Activated CD8-positive, alpha-beta memory T cell treated with anti-CD3 and anti-CD28 coated beads for 36 hours (primary cell): ENCODE measurements at regions not wholly inside any gene's neighbourhood (a gene's known extent, or its start where the extent isn't known, plus 50 kb on each side); places are given as distances from the start of the nearest gene placed in this dataset.

ENCODE experiments used
- CTCF ChIA-PET: fragments of 350-600 bp; sonication (Branson Sonifier 250); formaldehyde crosslinking; loops from one replicate; lab custom pipeline; 2021; ENCODE audit warnings: antibody characterized with exemption; lab: Charles Lee
- POLR2A ChIA-PET: fragments of 350-600 bp; sonication (Branson Sonifier 250); formaldehyde crosslinking; loops from one replicate; lab custom pipeline; 2021; ENCODE audit warnings: antibody characterized with exemption; lab: Charles Lee

DNA sequence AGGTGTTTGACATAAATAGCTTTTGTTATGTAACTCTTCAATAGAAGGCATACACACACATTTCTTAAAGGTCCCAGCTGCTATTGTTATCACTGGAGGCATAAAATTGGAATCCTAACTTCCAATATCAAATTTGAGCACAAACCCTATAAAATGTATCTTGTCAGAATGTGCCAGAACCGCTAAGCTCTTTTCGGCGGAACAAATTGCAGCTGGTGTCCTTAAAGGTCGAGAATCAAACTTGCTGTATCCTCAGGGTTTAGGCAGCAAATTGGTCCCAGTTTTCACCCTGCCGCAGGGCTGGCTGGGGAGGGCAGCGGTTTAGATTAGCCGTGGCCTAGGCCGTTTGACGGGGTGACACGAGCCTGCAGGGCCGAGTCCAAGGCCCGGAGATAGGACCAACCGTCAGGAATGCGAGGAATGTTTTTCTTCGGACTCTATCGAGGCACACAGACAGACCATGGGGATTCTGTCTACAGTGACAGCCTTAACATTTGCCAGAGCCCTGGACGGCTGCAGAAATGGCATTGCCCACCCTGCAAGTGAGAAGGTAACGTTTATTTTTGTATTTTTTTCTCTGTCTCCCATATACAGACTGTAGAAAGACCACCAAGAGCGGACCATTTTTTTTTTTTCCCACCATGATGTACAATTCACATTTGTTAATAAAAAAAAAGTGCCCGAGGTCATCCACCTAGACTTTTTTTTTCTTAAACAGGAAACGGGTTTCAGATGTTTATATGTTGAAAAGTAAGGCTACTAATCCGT, 297.1 kb downstream of the IRF8 start:
- POLR2A ChIA-PET = no interaction called here
- CTCF ChIA-PET = no interaction called here

DNA sequence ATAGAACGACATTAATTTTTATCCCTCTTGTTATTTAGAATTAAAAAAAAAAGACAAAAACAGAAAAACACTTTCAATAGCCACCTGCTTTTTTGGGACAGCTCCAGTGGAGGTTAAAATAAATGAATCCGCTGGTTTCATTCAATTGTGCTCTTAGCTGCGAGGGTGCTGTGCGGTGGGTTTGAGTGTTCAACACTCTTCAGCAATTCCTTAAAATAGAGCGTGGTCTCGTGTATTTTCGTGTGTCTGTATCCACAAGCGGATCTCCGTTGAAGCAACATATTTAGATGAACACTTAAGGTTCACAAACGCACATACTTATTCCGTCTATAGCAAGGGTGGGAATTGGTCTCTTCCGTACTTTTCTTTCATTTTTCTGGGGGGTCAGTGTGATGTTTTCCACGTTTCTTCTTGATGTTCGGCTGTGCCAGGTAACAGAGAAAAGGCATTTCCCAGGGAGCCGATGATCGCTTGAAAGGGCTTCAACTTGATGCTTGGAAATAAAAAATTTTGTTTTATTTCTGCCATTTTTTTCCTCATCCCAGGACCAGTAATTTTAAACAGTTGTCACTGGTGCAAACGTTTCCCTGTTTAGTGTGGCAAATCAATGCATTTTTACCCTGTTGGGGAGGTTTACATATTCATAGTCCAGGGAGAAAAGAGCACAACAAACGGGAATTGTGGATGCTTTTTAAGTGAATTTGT, 297.9 kb downstream of the IRF8 start:
- CTCF ChIA-PET = no interaction called here
- POLR2A ChIA-PET = no interaction called here

DNA sequence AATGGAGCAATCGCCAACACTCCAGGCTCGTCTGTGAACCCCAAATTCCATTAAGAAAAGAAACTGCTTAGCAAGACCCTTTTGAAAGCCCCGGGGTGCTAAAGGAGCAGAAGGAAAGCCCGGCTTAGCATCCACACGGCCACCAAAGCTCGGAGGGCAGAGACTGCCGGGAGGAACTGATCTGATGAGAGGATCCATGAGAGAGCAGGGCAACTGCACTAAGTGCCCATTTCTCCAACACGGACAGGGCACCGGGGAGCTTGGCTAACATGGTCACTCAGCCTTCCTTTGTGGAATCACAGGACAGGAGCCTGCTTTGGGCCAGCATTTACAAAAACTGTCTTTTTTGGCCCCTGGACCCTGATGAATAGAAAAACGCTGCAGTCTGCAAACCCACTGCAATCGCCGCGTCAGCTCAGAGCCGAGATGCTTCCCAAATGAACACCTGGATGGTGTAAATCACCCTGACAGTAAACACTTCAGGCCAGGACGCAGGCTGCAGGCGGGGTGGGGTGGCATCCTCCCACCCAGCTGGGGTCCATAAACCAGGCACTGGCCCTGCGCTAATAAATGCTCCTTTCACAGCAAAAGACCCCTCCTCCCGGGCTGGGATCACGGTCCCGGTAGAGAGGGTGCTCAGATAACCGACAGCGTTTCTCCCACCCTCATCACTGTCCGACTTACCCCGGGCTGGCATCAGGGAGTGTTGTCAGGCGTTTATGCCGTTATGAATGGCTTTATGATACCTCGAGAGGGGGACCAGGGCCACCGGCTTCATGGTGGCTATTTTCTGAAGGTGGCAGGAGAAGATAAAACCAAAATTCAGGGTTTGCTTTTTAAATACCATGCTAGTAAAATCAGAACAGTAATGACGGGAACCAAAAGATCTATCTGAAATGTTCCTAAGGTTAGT, 299.5 kb downstream of the IRF8 start:
- ChIA-PET CTCF (no interaction called here), POLR2A (no interaction called here)

DNA sequence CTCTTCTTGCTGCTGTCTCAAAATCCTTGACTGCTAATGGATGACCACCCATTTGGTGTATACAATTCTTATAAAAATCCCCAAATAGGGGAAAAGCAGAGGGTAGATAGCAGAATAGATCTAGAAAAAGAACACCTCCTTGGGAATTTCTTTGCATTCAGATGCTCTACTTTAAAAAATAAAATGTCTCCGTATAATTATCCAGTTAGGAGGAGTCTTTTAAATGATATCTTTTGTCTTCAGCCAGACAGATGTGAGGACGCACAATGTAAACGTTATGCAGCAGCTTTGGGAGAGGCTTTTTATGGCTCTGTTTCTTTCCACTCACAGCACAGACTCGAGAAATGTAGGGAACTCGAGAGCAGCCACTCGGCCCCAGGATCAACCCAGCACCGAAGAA, 300.2 kb downstream of the IRF8 start:
- CTCF ChIA-PET = no interaction called here
- POLR2A ChIA-PET = no interaction called here

DNA sequence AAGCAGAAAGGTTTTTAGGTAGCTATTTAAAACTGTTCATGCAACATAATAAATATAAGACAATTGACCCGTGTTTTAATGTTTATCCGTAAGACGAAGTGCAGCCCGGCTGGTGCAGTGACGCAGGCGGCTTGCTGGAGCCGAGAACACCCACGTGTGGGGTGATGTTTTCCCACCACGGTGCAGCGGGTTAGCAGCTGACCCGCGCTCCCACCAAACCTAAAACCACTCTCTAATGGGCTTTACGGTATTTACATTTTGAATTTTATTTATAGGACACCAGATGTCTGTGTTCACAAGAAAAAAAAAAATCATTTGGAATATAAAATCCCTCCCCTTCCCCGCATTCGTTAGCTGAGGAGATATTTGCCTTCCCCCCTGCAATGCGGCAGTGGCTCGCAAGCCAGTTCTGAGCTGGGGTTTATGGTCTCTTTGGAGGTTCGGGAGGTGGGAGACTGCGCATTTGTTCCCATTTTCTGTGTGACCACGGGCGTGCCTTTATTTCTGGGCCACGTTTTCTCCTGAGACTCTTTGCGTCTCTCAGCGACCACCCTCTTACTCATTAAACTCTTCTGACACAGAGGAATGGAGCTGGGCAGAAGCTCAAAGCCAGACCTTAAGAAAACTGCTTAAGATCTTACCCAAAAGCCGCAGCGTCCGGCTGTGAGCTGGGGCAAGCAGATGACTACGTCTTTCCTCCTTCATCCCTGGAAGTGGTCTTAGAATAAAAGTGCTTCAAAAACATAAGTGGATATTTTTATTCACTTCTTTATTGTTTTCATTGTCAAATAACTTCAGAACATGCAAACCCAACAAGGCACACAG, 301.1 kb downstream of the IRF8 start:
- ChIA-PET CTCF (no interaction called here), POLR2A (interaction anchor here (0.6 kb wide), 1 partner anchor 381 kb away, joined by 4 read pairs; no protein-coding TSS in a partner anchor)

DNA sequence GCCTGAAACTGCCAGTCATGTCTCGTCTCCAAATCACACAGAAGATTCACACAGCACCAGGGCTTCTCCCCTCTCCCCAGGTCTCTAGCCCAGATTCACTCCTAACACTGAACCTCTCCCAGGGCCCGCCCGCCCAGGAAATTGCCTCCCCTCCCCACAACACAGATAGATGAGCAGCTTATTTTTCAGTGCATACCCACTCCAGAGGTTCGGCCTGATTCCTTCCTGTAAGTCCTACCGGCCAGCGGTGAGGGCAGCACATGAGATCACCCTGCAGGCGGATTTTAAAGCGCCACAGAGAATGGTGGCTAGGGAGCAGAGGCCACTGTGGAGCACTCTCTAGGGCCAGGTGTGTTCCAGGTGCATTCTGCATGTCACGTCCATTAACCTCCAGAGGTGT, 301.8 kb downstream of the IRF8 start:
- ChIA-PET CTCF (no interaction called here), POLR2A (interaction anchor here (0.6 kb wide), 1 partner anchor 382 kb away, joined by 4 read pairs; no protein-coding TSS in a partner anchor)

DNA sequence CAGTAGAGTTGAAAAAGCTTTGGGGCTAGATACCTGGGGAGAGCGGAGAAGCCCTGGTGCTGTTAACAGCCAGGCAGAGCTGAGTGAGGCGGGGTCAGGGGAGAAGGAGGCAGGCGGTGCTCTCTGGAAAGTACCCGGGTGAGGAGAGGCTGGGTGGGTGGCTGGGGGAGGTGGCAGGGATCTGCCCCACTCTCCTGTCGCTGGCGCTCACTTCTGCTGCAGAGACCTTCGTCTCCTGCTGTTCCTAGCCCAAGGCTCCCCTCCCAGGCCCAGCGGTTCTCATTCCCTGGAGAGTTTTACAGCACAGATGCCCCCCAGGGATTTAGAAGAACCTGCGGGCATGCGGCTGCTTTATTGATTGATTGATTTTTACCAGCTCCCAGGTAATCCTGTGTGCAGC, 302.8 kb downstream of the IRF8 start:
- ChIA-PET CTCF (no interaction called here), POLR2A (no interaction called here)

DNA sequence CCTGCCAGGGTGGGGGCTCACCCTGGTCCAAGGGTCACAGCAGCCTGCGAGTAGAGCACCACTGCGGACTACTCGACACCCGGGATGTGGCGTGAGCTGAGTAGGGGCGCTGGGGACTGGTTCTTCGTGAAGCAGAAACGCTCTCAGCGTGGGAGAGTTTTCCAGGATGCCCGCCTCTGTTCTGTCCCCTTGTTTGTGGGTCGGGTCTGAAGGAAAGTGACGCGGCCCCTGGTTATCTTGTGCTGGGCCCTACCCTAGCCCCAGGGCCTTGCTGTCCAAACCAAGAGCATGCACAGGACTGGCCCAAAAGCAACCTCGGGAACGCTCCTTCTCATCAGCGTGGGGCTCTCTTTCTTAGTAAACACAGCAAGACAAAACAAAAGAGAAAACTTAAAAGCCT, 303.3 kb downstream of the IRF8 start:
- ChIA-PET CTCF (no interaction called here), POLR2A (no interaction called here)

DNA sequence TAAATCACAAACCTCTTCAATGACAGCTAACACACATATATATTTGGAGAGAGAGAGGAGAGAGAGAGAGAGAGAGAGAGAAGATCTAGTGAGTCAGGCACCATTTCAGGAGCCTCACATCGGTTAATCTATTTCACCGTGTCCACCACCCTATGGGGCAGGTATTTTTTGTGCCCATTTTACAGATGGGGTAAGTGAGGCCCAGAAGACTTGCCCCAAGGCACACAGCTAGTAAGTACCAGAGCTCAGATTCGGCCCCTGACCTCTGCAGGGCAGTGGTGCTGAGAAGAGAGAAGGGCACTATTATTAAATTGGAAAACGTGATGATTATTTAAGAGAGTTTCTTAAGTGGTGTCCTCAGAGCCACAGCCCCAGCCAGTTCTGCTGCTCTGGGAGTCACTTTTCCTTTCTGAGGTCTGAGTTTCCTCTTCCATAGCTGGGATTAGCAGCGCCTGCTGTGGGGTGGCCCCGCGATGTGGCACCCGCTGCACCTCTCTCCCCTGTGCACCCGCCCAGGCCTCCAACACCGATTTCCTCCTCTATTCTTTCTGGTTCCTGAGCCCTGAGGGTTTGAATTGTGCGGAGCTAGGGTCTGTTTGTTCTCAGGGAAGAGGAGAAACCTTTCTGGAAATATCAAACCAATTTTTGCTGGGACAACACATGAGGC, 303.9 kb downstream of the IRF8 start:
- ChIA-PET CTCF (no interaction called here), POLR2A (no interaction called here)

DNA sequence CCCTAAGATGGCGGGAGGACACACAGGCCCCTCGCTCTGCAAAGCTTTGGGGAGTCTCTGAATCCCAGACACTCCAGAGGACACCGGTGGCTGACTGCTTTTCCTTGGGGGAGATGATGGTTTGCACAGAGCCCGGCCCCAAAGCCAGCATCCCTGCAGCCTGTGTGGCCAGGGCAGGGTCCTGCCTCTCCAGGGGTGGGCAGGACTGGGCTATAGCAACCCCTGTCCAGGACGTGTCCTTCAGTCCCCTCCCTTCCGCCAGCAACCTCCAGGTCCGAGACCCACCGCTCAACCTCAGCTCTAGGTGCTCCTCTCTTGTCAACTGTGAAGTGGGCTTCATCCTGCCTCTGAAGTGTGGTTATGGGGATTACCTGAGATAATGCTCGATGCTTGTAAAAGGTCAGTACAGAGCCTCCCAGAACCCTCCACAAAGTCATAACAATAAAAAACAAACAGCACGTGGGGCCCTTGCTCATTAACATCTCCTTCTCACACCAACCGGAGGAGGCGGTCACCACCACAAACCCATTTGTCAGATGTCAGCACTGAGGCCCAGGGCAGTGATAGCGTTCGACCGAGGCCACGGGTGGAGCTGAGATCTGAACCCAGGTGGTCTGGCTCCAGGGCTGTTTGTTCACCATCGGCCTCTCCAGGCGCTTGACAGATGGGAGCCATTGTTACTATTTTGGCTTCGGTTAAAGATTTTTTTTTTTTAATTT, 304.8 kb downstream of the IRF8 start:
- POLR2A ChIA-PET = no interaction called here
- CTCF ChIA-PET = no interaction called here

DNA sequence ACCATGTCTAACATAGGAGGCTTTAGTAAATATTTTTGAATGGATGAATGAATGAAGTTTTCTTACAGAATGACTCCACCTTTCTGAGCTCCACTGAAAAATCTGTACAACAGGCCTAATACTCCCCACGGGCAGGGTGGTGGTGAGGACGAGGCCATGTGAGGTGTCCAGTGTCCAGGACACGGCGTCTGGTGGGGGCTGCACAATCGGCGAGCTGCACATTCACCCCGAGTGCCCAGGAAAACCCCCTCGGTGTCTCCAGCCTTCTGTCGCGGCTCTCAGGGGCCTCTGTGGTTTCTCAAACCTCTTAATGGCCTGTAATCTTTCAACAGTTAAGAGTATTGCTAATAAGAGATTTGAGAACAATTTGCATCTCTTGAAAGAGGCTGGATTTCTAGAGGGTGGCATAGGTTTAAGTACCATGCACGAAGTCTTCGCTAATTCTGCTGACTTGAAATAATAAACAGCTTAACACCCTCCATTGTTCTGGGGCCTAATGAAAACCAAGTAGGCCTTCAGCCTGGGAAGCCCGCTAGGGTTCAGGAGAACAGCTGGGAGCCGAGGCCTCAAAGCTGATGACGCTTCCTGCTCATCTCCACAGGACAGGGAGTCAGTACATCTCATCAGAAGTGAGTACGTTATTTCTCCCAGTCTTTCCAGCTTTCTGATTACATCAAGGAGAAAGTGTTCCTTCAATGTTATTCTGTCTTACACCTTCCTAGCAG, 304.6 kb upstream of the FOXF1 start:
- POLR2A ChIA-PET = no interaction called here
- CTCF ChIA-PET = no interaction called here

DNA sequence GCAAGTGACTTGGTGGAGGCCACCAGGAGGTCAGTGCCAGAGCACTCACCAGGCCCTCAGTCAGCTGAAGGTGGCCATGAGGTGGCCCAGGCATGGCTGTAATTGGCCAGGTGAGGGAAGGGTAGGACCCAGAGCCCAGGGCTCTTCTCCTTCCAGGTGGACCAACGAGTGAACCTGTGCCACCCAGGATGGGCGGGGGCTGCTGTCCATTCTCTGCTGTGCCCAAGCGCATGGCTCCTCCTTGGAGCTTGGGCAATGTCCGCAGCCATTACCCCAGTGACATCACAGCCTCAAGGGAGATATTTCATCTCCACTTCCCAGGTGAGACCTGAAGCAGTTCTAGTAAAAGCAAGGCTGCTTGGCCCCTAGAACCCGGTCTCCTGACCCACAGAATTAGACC, 303.0 kb upstream of the FOXF1 start:
- ChIA-PET CTCF (no interaction called here), POLR2A (no interaction called here)

DNA sequence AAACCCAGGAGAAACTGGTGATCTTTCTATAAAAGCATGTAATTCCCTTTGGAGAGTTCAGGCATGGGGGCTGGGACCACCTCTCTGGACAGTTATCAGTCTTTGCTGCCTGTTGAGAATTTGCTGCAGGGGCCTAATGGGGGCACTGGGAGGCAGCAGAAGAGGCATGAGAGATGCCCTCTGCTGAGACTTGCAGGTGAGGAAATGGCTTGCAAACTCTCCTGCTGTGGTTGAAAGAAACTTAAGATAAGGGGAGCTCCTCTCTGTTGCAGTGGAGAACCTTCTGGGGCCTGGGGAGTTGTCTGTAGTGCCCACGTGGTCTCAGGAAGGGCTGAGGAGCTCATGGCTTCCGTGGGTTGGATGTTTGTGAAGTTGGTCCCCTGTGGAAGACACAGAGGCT, 301.1 kb upstream of the FOXF1 start:
- POLR2A ChIA-PET = no interaction called here
- CTCF ChIA-PET = no interaction called here

DNA sequence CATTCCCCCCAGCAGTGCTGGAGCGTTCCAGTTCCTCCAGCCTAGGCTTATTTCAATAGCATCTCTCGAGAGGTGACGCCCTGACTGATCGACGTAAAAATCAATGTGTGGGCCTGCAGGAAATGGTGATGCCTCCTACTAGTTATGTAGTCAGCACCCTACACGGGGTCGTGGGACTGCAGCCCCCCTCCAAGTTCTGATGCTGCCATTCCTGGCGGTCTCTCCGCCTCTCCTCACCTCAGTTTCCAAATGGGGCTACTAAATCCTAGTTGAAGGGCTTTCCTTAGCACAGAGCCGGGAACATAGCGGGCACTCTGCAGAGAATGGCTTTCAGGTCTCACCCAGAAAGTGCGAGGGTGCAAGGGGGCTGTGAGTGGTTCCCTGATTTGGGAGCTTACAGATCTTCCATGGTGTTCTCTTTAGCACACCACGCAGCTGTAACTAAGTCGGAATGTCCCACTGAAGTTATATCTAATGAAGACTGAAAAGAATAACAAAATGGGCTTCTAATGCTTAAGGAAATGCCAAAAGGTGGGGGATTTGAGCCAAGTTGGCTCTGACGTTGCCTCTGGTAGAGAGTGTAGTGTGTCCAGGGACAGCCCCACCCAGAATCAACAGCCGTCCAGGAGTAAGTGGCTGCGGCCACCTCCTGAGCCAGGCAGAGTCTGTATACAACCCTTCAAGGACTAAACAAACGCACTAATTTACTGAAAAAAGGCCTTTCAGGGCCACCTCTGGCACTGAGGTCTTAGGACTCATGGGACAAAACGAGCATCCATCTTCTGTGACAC, 299.7 kb upstream of the FOXF1 start:
- ChIA-PET POLR2A (no interaction called here), CTCF (no interaction called here)

DNA sequence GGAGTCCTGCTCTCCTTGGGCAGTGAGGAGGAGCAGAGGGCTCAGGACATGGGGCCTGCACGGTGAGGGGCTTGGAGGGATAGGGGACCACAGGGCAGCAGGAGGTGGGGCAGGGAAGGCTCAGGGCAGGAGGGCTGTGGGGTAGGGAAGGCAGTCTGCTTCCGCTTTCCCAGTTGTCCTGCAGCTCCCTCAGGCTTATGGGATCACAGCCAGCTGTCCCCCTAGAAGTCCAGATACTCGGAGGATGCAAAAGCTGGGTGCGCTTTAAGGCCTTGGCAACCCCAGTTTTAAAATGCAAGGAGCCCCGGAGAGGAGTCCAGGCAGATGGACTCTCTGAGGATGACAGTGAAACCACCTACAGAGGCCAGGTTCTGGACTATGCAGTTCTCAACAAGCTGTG, 299.1 kb upstream of the FOXF1 start:
- ChIA-PET POLR2A (no interaction called here), CTCF (no interaction called here)

DNA sequence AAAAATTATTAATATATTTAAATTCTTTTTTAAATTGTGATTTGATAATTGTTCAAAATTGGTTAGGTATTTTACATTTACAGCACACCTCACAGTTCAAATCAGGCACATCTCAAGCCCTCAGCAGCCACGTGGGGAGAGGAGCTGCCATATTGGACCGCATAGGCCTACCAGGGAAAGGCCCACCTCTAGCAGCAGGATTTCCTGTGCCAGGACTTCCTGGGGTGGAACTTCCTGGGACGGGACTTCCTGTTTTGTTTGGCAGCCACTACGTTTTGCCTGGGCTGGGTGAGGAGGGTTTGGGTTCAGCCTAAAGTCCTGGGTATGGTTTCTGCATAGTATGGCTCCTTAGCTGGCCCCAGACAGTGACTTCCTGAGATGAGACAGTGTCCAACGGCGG, 298.5 kb upstream of the FOXF1 start:
- ChIA-PET CTCF (no interaction called here), POLR2A (no interaction called here)
